DND-41 (cell line): ENCODE measurements at regions not wholly inside any gene's neighbourhood (a gene's known extent, or its start where the extent isn't known, plus 50 kb on each side); places are given as distances from the start of the nearest gene placed in this dataset.

Experiments used
- CTCF ChIP-seq: IDR thresholded peaks from 2 replicates; pipeline ENCODE4 v1.5.1; 2012; ENCODE audit warnings: borderline replicate concordance, low read length, moderate library complexity, mild to moderate bottlenecking; ENCODE audit not compliant: poor library complexity, severe bottlenecking; ENCODE audit errors: extremely low read depth
- EZH2 ChIP-seq: IDR thresholded peaks from 3 replicates; pipeline ENCODE4 v1.6.1; 2012; ENCODE audit warnings: borderline replicate concordance, low read depth, mild to moderate bottlenecking, moderate library complexity, low read length, inconsistent platforms; ENCODE audit not compliant: severe bottlenecking

- no peak for TF ChIP-seq CTCF
- TF ChIP-seq EZH2 = no peak
Observed at GRCh38 chr5:87705876-87706275, 293.1 kb upstream of the CCNH start.
